Limb (tissue), 2 donors: ENCODE measurements at regions not wholly inside any gene's neighbourhood (a gene's known extent, or its start where the extent isn't known, plus 50 kb on each side); places are given as distances from the start of the nearest gene placed in this dataset.

ENCODE experiments used
- DNase-seq, 2 donors: peaks; one replicate each; pipeline ENCODE4 v3.0.0-alpha.2; 2016; ENCODE audit errors: extremely low spot score in 2 of 2

- DNase-seq: no peak
Measured at GRCh38 chr11:45597097-45597496, 68.3 kb downstream of the CHST1 start.

GRCh38 chr11:45596571-45596970 lies 68.9 kb downstream of the CHST1 start:
- no peak for DNase-seq

GRCh38 chr11:45593992-45594391 lies 71.4 kb downstream of the CHST1 start:
- no peak for DNase-seq

GRCh38 chr11:45592636-45593035 lies 72.8 kb downstream of the CHST1 start:
- no peak for DNase-seq

GRCh38 chr11:45590743-45591142 lies 74.7 kb downstream of the CHST1 start:
- peak in 1 of 2 donors; percentile 8 for DNase-seq

- DNase-seq: no peak
Measured at GRCh38 chr11:45585205-45585604, 80.2 kb downstream of the CHST1 start.

GRCh38 chr11:45583981-45584566 lies 81.3 kb downstream of the CHST1 start:
- DNase-seq: no peak

GRCh38 chr11:45580399-45580798 lies 85.0 kb downstream of the CHST1 start:
- peak; percentile 46 to 70 for DNase-seq

- no peak for DNase-seq
Measured at GRCh38 chr11:45578316-45578715, 87.1 kb downstream of the CHST1 start.

GRCh38 chr11:45577752-45578151 lies 87.7 kb downstream of the CHST1 start:
- no peak for DNase-seq

- DNase-seq: no peak
Measured at GRCh38 chr11:45576461-45577215, 88.8 kb downstream of the CHST1 start.

- DNase-seq: no peak
Measured at GRCh38 chr11:45573728-45574127, 91.7 kb downstream of the CHST1 start.

- no peak for DNase-seq
Measured at GRCh38 chr11:45572354-45573123, 92.9 kb downstream of the CHST1 start.

GRCh38 chr11:45569776-45570175 lies 95.6 kb downstream of the CHST1 start:
- no peak for DNase-seq

GRCh38 chr11:45568049-45568448 lies 97.4 kb downstream of the CHST1 start:
- peak in 1 of 2 donors; percentile 50 for DNase-seq

GRCh38 chr11:45565446-45565988 lies 99.9 kb downstream of the CHST1 start:
- DNase-seq: no peak

- no peak for DNase-seq
Measured at GRCh38 chr11:45563810-45564209, 101.6 kb downstream of the CHST1 start.

- no peak for DNase-seq
Measured at GRCh38 chr11:45563171-45563570, 102.3 kb downstream of the CHST1 start.

GRCh38 chr11:45560913-45561281 lies 104.5 kb downstream of the CHST1 start:
- peak in 1 of 2 donors; percentile 58 for DNase-seq

GRCh38 chr11:45560155-45560912 lies 105.1 kb downstream of the CHST1 start:
- peak; percentile 47 to 60 for DNase-seq
